NOMO-1 treated with dmso at 0.1 percent for 144 hours (cell line): ENCODE measurements at regions not wholly inside any gene's neighbourhood (a gene's known extent, or its start where the extent isn't known, plus 50 kb on each side); places are given as distances from the start of the nearest gene placed in this dataset.
A peak's percentile ranks its signal among the peaks of the same experiment; 100 is the strongest.
"Not testable (repeated sequence)": the region's sequence is repeated elsewhere in the genome, so short reads cannot be mapped to it uniquely, and the experiment has no call there.

Experiments
- DNase-seq: peaks from one replicate; lab custom pipeline; 2025; ENCODE audit not compliant: unreplicated experiment; lab: John Stamatoyannopoulos, UW

DNA sequence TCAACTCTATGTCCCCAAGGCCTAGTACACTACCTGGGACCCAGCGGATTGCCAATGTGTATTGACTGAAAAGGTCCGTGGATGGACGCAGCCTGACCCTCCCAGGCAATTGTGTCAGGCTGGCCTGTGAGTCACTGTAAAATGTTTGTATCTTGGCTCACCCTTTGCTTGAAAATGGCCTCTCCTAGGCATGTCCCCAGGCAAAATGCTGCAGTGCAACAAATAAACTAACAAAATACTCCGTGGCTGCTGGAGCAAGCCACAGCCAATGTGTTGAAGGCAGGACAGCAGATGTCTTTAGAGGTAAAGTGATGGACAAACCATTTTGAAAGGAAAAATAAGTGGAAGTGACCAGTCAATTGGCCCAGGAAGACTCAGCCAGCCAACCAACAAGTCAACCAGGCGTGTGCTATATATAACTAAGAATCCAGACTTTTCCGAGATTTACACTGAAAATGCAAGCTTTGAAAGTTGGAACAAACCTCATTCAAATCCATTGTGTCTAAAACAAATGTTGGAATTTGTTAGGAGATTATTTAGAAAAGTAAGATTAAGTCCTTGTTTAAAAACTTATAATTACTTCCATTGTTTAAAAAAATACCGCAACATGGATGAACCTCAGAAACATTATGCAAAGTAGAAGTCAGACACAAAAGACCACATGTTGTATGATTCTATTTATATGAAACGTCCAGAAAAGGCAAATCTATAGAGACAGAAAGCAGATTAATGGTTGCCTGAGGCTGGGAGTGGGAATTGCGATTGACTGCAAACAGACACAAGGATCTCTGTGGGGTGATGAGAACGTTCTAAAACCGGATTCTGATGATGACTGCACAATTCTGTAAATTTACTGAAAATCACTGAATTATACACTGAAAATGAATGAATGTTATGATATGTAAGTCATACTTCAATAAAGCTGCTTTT, 191.2 kb downstream of the TLE3 start:
- no peak for DNase-seq

DNA sequence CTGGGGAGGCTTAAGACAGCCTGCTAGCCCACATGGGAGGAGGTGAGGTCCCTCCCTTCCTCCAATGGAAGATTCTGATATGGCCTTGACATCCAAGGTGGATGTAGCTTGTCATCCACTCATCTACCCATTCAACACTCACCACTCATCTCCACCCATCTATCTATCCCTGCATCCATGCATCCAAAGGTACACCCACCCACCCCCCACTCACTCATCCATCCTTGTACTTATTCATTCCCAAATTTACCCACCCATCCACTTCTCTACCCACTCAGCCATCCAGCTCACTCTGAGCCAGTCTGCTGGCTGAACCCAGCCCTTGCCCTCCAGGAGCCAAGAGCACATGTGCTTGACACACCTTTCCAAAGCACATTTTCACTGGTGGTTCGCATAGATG, 189.7 kb downstream of the TLE3 start:
- no peak for DNase-seq

DNA sequence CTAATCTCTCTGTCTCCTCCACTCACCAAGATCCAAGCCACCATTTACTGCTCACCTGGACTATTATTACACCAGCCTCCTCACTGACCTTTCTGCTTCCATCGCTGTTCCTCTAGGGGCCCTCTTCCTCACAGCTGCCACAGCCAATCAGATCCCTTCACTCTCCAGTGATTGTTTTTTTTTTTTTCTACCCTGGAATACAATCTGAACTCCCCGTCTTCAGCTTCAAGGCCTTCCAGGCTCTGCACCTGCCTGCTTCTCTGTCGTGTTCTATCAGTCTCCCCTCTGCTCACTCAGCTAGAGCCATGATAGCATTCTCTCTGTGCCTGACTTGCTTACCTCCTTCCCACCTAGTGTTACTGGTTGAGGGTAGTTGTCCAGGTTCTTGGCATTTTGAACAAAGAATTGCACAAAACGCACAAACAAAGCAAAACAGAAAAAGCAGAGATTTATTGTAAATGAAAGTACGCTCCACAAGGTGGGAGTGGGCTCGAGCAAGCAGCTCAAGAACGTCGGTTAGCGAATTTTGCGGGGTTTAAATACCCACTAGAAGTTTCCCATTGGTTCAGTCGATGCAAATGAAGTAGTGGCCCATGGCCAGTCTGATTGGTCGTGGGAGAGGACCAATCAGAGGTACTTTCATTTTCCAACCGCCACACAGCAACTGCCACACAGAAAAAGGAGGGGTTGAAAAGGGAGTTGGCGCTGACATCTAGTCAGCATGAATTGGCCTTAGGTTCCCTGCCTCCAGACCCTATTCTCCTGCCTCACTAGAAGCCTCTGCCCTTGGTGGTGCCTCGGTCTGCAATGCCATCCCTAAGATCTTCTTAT, 188.9 kb downstream of the TLE3 start:
- no peak for DNase-seq

GRCh38 chr15:69909719-69910444, 187.8 kb downstream of the TLE3 start:
- no peak for DNase-seq

GRCh38 chr15:69910514-69910913, 187.2 kb downstream of the TLE3 start:
- DNase-seq, result no peak

GRCh38 chr15:69912116-69912515, 185.6 kb downstream of the TLE3 start:
- DNase-seq, result no peak

DNA sequence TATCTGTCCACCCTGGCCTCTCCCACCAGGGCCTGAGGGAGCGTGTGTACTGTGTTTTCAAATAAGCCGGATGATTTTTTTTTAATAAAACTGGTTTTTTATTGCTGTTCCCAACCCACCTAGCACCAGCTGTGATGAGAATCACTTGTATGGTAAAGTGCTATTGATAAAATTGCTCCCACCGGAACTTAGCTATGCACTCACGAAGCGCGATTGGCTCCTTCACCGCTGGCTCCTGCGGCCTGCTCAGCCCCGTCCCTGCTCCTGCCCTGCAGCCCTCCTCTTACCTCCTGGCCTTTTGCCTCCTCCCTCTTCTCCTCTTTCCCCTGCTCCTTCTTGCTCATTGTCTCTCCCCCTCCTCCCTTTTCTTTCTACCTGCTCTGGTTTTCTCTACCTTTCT, 183.7 kb downstream of the TLE3 start:
- DNase-seq, result no peak

GRCh38 chr15:69914960-69915359, 182.8 kb downstream of the TLE3 start:
- peak; percentile 28 for DNase-seq

DNA sequence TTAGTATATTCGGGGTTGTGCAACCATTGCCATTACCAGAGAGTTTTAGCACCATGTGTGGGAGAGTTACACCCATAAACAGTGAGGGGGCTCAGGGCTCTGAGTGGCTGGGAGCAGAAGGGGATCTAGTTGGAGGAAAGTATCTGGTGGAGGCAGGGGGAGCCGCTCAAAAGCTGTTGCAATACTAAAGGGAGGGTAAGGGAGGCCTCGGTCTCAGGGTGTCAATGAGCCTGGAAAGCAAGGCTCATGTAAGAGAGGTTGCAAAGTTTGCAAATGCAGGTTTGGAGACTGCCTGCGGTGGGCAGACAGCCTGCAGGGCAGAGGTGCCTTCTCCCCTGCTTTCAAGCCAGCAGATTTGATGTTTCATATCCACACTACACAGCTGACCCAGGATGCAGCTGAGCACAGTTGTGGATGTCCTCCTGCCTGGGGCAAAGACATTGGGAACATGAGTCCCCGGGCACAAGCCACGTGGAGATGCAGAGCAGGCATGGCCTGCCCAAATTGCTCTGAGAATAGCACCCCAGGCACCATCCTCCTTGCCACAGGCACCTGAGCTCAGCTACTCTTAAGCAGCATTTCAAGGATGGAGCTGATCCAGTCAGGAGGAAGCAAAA, 181.4 kb downstream of the TLE3 start:
- DNase-seq, result no peak

- no peak for DNase-seq
Observed at GRCh38 chr15:69917056-69917455, 180.7 kb downstream of the TLE3 start.

- DNase-seq, result no peak
Observed at GRCh38 chr15:69919816-69920215, 177.9 kb downstream of the TLE3 start.

DNA sequence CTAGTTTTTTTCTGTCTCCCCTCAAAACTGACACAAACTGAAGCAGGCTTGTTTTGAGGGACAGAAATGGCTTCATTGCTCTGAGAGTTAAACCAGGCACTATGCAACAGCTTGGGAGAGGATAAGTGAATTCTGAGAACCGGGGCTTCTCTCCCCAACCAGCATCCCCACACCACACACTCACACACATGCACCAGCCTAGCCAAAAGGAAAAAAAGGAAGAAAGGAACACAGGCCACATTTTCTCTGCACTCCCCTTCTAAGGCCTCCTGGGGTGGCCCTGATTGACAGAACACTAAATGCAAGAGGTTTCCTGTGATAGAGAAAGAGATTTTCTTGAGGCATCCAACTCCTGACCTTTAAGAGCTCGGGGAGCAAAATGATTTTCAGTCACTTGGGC, 177.5 kb downstream of the TLE3 start:
- DNase-seq, result no peak

DNA sequence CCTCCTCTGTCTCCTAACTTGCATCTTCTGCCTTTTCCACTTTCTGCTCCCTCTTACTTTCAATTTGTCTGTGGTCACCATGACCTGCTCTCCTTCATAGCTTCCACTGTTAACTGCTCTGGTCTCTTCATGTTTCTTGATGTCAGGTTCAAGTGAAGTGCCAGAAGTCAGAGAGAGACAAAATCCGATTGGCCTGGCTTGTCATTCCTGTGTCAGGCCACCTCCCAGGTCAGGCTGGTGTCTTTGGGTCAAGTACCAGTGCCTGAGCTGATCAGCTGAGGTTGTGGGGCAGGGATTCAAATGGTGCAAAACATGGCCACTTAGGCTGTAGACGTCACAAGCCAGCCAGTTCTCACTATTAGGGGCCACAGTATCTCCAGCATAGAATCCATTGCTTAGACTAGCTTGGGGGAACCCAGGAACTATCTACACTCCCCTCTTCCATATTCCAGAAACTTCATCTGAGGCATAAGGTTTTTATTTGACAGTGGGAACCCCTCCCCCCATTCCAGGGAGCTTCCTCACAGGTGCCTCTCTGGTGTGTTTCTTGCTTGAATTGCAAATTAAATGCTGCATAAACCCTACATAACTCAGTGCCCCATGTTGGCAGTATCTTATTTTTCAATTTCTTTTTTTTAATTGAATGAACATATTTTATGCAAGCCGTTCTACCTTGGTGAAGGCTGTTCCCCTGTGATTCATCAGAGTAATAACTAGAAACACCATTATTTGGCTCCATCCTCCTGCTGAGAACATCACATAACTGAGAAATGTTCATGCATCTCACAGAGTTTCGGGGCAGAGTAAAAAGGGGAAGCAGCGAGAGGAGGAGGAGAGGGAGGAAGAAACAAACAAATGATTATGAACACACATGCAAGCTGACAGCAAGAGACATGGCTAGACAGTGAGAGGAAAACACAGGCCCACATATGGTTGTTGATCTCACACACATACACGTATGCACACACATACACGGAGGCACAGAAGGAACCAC, 175.8 kb downstream of the TLE3 start:
- no peak for DNase-seq

- DNase-seq, result no peak
Observed at GRCh38 chr15:69924531-69924930, 173.2 kb downstream of the TLE3 start.

- no peak for DNase-seq
Observed at GRCh38 chr15:69926006-69926405, 171.7 kb downstream of the TLE3 start.

GRCh38 chr15:69926721-69927120, 171.0 kb downstream of the TLE3 start:
- no peak for DNase-seq

GRCh38 chr15:69928890-69929289, 168.8 kb downstream of the TLE3 start:
- DNase-seq, result not testable (repeated sequence)

DNA sequence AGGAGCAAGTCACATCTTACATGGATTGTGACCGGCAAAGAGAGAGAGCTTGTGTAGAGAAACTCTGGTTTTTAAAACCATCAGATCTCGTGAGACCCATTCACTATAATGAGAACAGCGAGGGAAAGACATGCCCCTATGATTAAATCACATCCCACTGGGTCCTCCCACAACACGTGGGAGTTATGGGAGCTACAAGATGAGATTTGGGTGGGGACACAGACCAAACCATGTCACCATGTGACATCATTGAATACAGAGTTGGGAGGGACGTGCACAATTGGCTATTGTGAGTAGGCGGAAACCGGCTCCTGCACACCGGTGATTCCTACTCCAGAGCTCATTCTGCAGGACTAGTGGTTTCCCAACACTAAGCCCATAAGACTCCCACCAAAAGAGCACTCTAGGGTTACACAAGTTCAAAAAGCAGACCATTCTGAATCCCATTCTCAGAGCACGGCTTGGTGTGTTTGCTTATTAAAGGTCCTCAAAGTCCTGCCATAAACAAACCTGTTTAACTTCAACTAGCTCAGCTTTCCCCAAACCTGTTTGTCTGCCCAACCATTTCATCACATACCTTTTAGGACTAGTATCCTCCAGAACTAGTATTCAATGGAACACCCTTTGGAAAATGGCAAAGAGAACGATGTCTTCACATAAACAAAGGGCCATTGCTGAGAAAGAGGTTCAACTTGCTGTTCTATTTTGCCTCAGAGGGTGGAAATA, 167.6 kb downstream of the TLE3 start:
- no peak for DNase-seq

- no peak for DNase-seq
Observed at GRCh38 chr15:69930754-69931153, 167.0 kb downstream of the TLE3 start.
